ENCODE measurements at regions not wholly inside any gene's neighbourhood (a gene's known extent, or its start where the extent isn't known, plus 50 kb on each side); places are given as distances from the start of the nearest gene placed in this dataset.

GRCh38 chr18:44510390-44510789 is 170.3 kb upstream of the SETBP1 start:
- no CpG with 5 or more reads among the region's 6 CpGs for WGBS (ENCODE audit: insufficient coverage, insufficient read length)
- no peaks in the 10 kb centered on the region for H3K36me3 ChIP-seq (ENCODE audit: control insufficient read depth, insufficient read depth, low read length)
- H3K27me3 ChIP-seq (ENCODE audit: control insufficient read depth, insufficient read depth, low read length), result no peaks in the 10 kb centered on the region
- no peak overlapping the region for H3K4me3 ChIP-seq (ENCODE audit: low read length)
- no peak for DNase-seq (ENCODE audit: low read depth, low spot score)
- no peak overlapping the region for H3K27ac ChIP-seq (ENCODE audit: low read length)
- H3K9me3 ChIP-seq (ENCODE audit: control insufficient read depth, insufficient read depth, low read length), result no peaks in the 10 kb centered on the region
- no peaks in the 10 kb centered on the region for H3K4me1 ChIP-seq (ENCODE audit: control insufficient read depth, insufficient read depth, low read length)

- whole genome bisulfite sequencing (ENCODE audit: insufficient coverage, insufficient read length), result no CpG with 5 or more reads among the region's 3 CpGs
- Histone ChIP-seq H3K27ac (ENCODE audit: low read length) (no peak overlapping the region), H3K27me3 (ENCODE audit: control insufficient read depth, insufficient read depth, low read length) (no peaks in the 10 kb centered on the region), H3K4me1 (ENCODE audit: control insufficient read depth, insufficient read depth, low read length) (no peaks in the 10 kb centered on the region), H3K9me3 (ENCODE audit: control insufficient read depth, insufficient read depth, low read length) (no peaks in the 10 kb centered on the region), H3K4me3 (ENCODE audit: low read length) (no peak overlapping the region), H3K36me3 (ENCODE audit: control insufficient read depth, insufficient read depth, low read length) (no peaks in the 10 kb centered on the region)
- DNase-seq (ENCODE audit: low read depth, low spot score), result no peak
Measured at GRCh38 chr18:44513233-44513632, 167.5 kb upstream of the SETBP1 start.

GRCh38 chr18:44514106-44514505 is 166.6 kb upstream of the SETBP1 start:
- Histone ChIP-seq H3K9me3 (ENCODE audit: control insufficient read depth, insufficient read depth, low read length) (no peaks in the 10 kb centered on the region), H3K4me3 (ENCODE audit: low read length) (no peak overlapping the region), H3K36me3 (ENCODE audit: control insufficient read depth, insufficient read depth, low read length) (no peaks in the 10 kb centered on the region), H3K27me3 (ENCODE audit: control insufficient read depth, insufficient read depth, low read length) (no peaks in the 10 kb centered on the region), H3K27ac (ENCODE audit: low read length) (no peak overlapping the region), H3K4me1 (ENCODE audit: control insufficient read depth, insufficient read depth, low read length) (no peaks in the 10 kb centered on the region)
- no CpG with 5 or more reads among the region's 1 CpG for WGBS (ENCODE audit: insufficient coverage, insufficient read length)
- DNase-seq (ENCODE audit: low read depth, low spot score), result no peak

GRCh38 chr18:44514766-44515165 is 165.9 kb upstream of the SETBP1 start:
- no peak overlapping the region for H3K27ac ChIP-seq (ENCODE audit: low read length)
- H3K36me3 ChIP-seq (ENCODE audit: control insufficient read depth, insufficient read depth, low read length), result no peaks in the 10 kb centered on the region
- no CpG with 5 or more reads among the region's 1 CpG for WGBS (ENCODE audit: insufficient coverage, insufficient read length)
- no peaks in the 10 kb centered on the region for H3K27me3 ChIP-seq (ENCODE audit: control insufficient read depth, insufficient read depth, low read length)
- DNase-seq (ENCODE audit: low read depth, low spot score), result no peak
- no peaks in the 10 kb centered on the region for H3K4me1 ChIP-seq (ENCODE audit: control insufficient read depth, insufficient read depth, low read length)
- no peak overlapping the region for H3K4me3 ChIP-seq (ENCODE audit: low read length)
- H3K9me3 ChIP-seq (ENCODE audit: control insufficient read depth, insufficient read depth, low read length), result no peaks in the 10 kb centered on the region

- no peak for DNase-seq (ENCODE audit: low read depth, low spot score)
Measured at GRCh38 chr18:44516450-44516849, 164.2 kb upstream of the SETBP1 start.

GRCh38 chr18:44517136-44517535 is 163.6 kb upstream of the SETBP1 start:
- H3K9me3 ChIP-seq (ENCODE audit: control insufficient read depth, insufficient read depth, low read length), result no peaks in the 10 kb centered on the region
- no peak overlapping the region for H3K27ac ChIP-seq (ENCODE audit: low read length)
- 100% methylated on average over 2 of the region's 3 CpGs for WGBS (ENCODE audit: insufficient coverage, insufficient read length)
- no peak overlapping the region for H3K4me3 ChIP-seq (ENCODE audit: low read length)
- no peaks in the 10 kb centered on the region for H3K4me1 ChIP-seq (ENCODE audit: control insufficient read depth, insufficient read depth, low read length)
- no peaks in the 10 kb centered on the region for H3K36me3 ChIP-seq (ENCODE audit: control insufficient read depth, insufficient read depth, low read length)
- H3K27me3 ChIP-seq (ENCODE audit: control insufficient read depth, insufficient read depth, low read length), result no peaks in the 10 kb centered on the region
- no peak for DNase-seq (ENCODE audit: low read depth, low spot score)

More at GRCh38 chr18:44516450-44516849, 164.2 kb upstream of the SETBP1 start:
- Histone ChIP-seq H3K36me3 (ENCODE audit: control insufficient read depth, insufficient read depth, low read length) (no peaks in the 10 kb centered on the region), H3K27me3 (ENCODE audit: control insufficient read depth, insufficient read depth, low read length) (no peaks in the 10 kb centered on the region), H3K9me3 (ENCODE audit: control insufficient read depth, insufficient read depth, low read length) (no peaks in the 10 kb centered on the region), H3K4me1 (ENCODE audit: control insufficient read depth, insufficient read depth, low read length) (no peaks in the 10 kb centered on the region), H3K27ac (ENCODE audit: low read length) (no peak overlapping the region), H3K4me3 (ENCODE audit: low read length) (no peak overlapping the region)
- WGBS (ENCODE audit: insufficient coverage, insufficient read length), result no CpG with 5 or more reads among the region's 1 CpG

- Histone ChIP-seq H3K4me3 (ENCODE audit: low read length) (no peak overlapping the region), H3K4me1 (ENCODE audit: control insufficient read depth, insufficient read depth, low read length) (no peaks in the 10 kb centered on the region), H3K27me3 (ENCODE audit: control insufficient read depth, insufficient read depth, low read length) (no peaks in the 10 kb centered on the region), H3K9me3 (ENCODE audit: control insufficient read depth, insufficient read depth, low read length) (no peaks in the 10 kb centered on the region), H3K27ac (ENCODE audit: low read length) (no peak overlapping the region), H3K36me3 (ENCODE audit: control insufficient read depth, insufficient read depth, low read length) (no peaks in the 10 kb centered on the region)
- no peak for DNase-seq (ENCODE audit: low read depth, low spot score)
- WGBS (ENCODE audit: insufficient coverage, insufficient read length), result no CpG with 5 or more reads among the region's 4 CpGs
Measured at GRCh38 chr18:44518091-44518615, 162.5 kb upstream of the SETBP1 start.

- DNase-seq (ENCODE audit: low read depth, low spot score), result no peak
- Histone ChIP-seq H3K27me3 (ENCODE audit: control insufficient read depth, insufficient read depth, low read length) (no peaks in the 10 kb centered on the region), H3K9me3 (ENCODE audit: control insufficient read depth, insufficient read depth, low read length) (no peaks in the 10 kb centered on the region), H3K27ac (ENCODE audit: low read length) (no peak overlapping the region), H3K4me1 (ENCODE audit: control insufficient read depth, insufficient read depth, low read length) (no peaks in the 10 kb centered on the region), H3K36me3 (ENCODE audit: control insufficient read depth, insufficient read depth, low read length) (no peaks in the 10 kb centered on the region), H3K4me3 (ENCODE audit: low read length) (no peak overlapping the region)
- WGBS (ENCODE audit: insufficient coverage, insufficient read length), result no CpG with 5 or more reads among the region's 1 CpG
Measured at GRCh38 chr18:44518666-44519065, 162.0 kb upstream of the SETBP1 start.

- no peaks in the 10 kb centered on the region for H3K9me3 ChIP-seq (ENCODE audit: control insufficient read depth, insufficient read depth, low read length)
- H3K4me3 ChIP-seq (ENCODE audit: low read length), result no peak overlapping the region
- no peaks in the 10 kb centered on the region for H3K27me3 ChIP-seq (ENCODE audit: control insufficient read depth, insufficient read depth, low read length)
- no CpG with 5 or more reads among the region's 3 CpGs for WGBS (ENCODE audit: insufficient coverage, insufficient read length)
- no peak for DNase-seq (ENCODE audit: low read depth, low spot score)
- no peak overlapping the region for H3K27ac ChIP-seq (ENCODE audit: low read length)
- H3K4me1 ChIP-seq (ENCODE audit: control insufficient read depth, insufficient read depth, low read length), result no peaks in the 10 kb centered on the region
- no peaks in the 10 kb centered on the region for H3K36me3 ChIP-seq (ENCODE audit: control insufficient read depth, insufficient read depth, low read length)
Measured at GRCh38 chr18:44520981-44521667, 159.6 kb upstream of the SETBP1 start.

GRCh38 chr18:44521668-44522022 is 159.0 kb upstream of the SETBP1 start:
- Histone ChIP-seq H3K36me3 (ENCODE audit: control insufficient read depth, insufficient read depth, low read length) (no peaks in the 10 kb centered on the region), H3K27ac (ENCODE audit: low read length) (no peak overlapping the region), H3K4me3 (ENCODE audit: low read length) (no peak overlapping the region), H3K27me3 (ENCODE audit: control insufficient read depth, insufficient read depth, low read length) (no peaks in the 10 kb centered on the region), H3K4me1 (ENCODE audit: control insufficient read depth, insufficient read depth, low read length) (no peaks in the 10 kb centered on the region), H3K9me3 (ENCODE audit: control insufficient read depth, insufficient read depth, low read length) (no peaks in the 10 kb centered on the region)
- DNase-seq (ENCODE audit: low read depth, low spot score), result no peak

GRCh38 chr18:44526705-44527415 is 153.8 kb upstream of the SETBP1 start:
- Histone ChIP-seq H3K27ac (ENCODE audit: low read length) (no peak overlapping the region), H3K4me1 (ENCODE audit: control insufficient read depth, insufficient read depth, low read length) (no peaks in the 10 kb centered on the region), H3K27me3 (ENCODE audit: control insufficient read depth, insufficient read depth, low read length) (no peaks in the 10 kb centered on the region)

More at GRCh38 chr18:44526705-44527415, 153.8 kb upstream of the SETBP1 start:
- Histone ChIP-seq H3K9me3 (ENCODE audit: control insufficient read depth, insufficient read depth, low read length) (no peaks in the 10 kb centered on the region), H3K36me3 (ENCODE audit: control insufficient read depth, insufficient read depth, low read length) (no peaks in the 10 kb centered on the region), H3K4me3 (ENCODE audit: low read length) (no peak overlapping the region)
- DNase-seq (ENCODE audit: low read depth, low spot score), result no peak
